Neural crest cell (in vitro differentiated cells): ENCODE measurements at regions not wholly inside any gene's neighbourhood (a gene's known extent, or its start where the extent isn't known, plus 50 kb on each side); places are given as distances from the start of the nearest gene placed in this dataset.

Source experiments
- DNase-seq: peaks from one replicate; pipeline ENCODE4 v3.0.0; 2021; ENCODE audit warnings: low read depth, mixed read lengths, low spot score
- H3K27ac Mint-ChIP-seq: one replicate; pipeline ENCODE4 v1.8.0; 2021; ENCODE audit warnings: mild to moderate bottlenecking, mixed read lengths; ENCODE audit not compliant: unreplicated experiment
- H3K27me3 Mint-ChIP-seq: 2 replicates; pipeline ENCODE4 v1.8.0; 2021; ENCODE audit warnings: low read depth, mild to moderate bottlenecking, mixed read lengths
- H3K36me3 Mint-ChIP-seq: 2 replicates; pipeline ENCODE4 v1.8.0; 2021; ENCODE audit warnings: low read depth, mild to moderate bottlenecking, mixed read lengths
- H3K4me1 Mint-ChIP-seq: 2 replicates; pipeline ENCODE4 v1.8.0; 2021; ENCODE audit warnings: mixed read lengths
- H3K4me3 Mint-ChIP-seq: one replicate; pipeline ENCODE4 v1.8.0; 2021; ENCODE audit warnings: mild to moderate bottlenecking, mixed read lengths
- H3K9me3 Mint-ChIP-seq: 2 replicates; pipeline ENCODE4 v1.8.0; 2021; ENCODE audit warnings: mixed read lengths
- TF ChIP-seq, protein P1 (sequence below): fragments of 200-600 bp; sonication (generic); conservative IDR thresholded peaks from 2 replicates; pipeline ENCODE4 v1.5.0; 2021; ENCODE audit warnings: antibody characterized with exemption, mild to moderate bottlenecking

- Mint-ChIP-seq H3K4me1 (peaks cover 10% of the 10 kb centered on the region), H3K9me3 (no peaks in the 10 kb centered on the region), H3K27ac (no peak overlapping the region), H3K4me3 (no peak overlapping the region), H3K36me3 (no peaks in the 10 kb centered on the region), H3K27me3 (peaks cover 17% of the 10 kb centered on the region)
- TF ChIP-seq, protein P1, sequence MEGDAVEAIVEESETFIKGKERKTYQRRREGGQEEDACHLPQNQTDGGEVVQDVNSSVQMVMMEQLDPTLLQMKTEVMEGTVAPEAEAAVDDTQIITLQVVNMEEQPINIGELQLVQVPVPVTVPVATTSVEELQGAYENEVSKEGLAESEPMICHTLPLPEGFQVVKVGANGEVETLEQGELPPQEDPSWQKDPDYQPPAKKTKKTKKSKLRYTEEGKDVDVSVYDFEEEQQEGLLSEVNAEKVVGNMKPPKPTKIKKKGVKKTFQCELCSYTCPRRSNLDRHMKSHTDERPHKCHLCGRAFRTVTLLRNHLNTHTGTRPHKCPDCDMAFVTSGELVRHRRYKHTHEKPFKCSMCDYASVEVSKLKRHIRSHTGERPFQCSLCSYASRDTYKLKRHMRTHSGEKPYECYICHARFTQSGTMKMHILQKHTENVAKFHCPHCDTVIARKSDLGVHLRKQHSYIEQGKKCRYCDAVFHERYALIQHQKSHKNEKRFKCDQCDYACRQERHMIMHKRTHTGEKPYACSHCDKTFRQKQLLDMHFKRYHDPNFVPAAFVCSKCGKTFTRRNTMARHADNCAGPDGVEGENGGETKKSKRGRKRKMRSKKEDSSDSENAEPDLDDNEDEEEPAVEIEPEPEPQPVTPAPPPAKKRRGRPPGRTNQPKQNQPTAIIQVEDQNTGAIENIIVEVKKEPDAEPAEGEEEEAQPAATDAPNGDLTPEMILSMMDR, result no peak
- DNase-seq, result no peak
These were observed 65.0 kb upstream of the BTN3A2 start for GRCh38 chr6:26300043-26300331.

DNA sequence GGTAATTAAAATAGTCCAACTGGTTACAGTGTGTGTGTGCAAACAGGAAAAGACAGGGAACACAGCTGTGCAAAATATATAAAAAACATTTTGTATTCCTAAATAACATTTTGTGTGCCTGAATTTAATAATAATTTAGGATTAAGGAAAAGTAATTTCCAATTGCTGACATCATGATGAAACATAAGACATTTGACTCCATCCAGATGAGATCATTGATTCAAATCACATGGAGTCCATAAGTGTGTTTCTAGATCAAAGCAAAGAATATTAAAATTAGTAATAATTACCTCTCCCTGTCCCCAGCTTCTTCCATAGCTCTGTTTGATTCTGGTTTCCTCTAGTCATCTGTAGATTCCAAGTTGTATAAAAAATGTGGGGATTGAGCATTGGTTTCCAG, 64.6 kb upstream of the BTN3A2 start:
- Mint-ChIP-seq H3K27me3 (peaks cover 21% of the 10 kb centered on the region), H3K4me1 (peaks cover 12% of the 10 kb centered on the region), H3K9me3 (no peaks in the 10 kb centered on the region), H3K27ac (no peak overlapping the region), H3K36me3 (no peaks in the 10 kb centered on the region), H3K4me3 (no peak overlapping the region)
- TF ChIP-seq, protein P1, result no peak
- no peak for DNase-seq

DNA sequence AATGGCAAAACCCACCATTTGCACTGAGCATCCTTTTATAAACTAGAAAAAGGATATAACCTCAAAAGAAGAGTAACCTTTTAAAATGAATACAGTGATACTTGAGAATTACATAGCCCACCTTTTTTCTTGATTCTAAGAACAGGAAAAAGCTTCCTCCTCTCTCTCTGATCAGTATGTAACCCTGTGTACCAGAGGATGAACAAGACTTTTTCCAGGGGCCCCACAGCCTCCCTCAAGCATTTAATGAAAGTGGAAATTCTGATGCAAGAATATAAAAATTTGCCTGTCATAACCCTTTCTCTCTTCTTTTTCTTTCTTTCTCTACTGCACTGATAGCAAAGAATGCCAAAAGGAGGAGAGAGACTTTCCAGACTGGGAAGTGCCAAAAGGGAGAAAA, 64.2 kb upstream of the BTN3A2 start:
- no peak overlapping the region for H3K4me3 Mint-ChIP-seq
- no peaks in the 10 kb centered on the region for H3K9me3 Mint-ChIP-seq
- peaks cover 26% of the 10 kb centered on the region for H3K27me3 Mint-ChIP-seq
- TF ChIP-seq, protein P1, result no peak
- no peak for DNase-seq
- H3K36me3 Mint-ChIP-seq, result no peaks in the 10 kb centered on the region
- H3K4me1 Mint-ChIP-seq, result peaks cover 12% of the 10 kb centered on the region
- no peak overlapping the region for H3K27ac Mint-ChIP-seq

DNA sequence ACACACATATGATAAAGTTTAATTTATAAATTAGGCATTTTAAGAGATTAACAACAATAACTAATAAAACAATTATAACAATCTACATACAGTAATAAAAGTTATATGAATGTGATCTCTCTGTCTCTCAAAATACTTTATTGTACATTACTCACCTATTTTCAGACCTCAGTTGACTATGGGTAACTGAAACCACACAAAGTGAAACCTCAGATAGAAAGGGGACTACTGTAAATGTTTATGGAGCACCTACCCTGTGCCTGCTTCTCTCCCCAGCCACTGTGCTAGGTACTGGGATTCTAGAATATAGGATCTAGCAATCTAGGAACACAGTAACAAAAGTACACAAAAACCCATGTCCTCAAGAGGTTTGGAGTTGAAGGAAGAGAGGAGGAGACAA, 63.4 kb upstream of the BTN3A2 start:
- TF ChIP-seq, protein P1, result no peak
- no peak overlapping the region for H3K27ac Mint-ChIP-seq
- H3K4me1 Mint-ChIP-seq, result peaks cover 13% of the 10 kb centered on the region
- H3K9me3 Mint-ChIP-seq, result no peaks in the 10 kb centered on the region
- peaks cover 26% of the 10 kb centered on the region for H3K27me3 Mint-ChIP-seq
- DNase-seq, result no peak
- H3K36me3 Mint-ChIP-seq, result no peaks in the 10 kb centered on the region
- no peak overlapping the region for H3K4me3 Mint-ChIP-seq

DNA sequence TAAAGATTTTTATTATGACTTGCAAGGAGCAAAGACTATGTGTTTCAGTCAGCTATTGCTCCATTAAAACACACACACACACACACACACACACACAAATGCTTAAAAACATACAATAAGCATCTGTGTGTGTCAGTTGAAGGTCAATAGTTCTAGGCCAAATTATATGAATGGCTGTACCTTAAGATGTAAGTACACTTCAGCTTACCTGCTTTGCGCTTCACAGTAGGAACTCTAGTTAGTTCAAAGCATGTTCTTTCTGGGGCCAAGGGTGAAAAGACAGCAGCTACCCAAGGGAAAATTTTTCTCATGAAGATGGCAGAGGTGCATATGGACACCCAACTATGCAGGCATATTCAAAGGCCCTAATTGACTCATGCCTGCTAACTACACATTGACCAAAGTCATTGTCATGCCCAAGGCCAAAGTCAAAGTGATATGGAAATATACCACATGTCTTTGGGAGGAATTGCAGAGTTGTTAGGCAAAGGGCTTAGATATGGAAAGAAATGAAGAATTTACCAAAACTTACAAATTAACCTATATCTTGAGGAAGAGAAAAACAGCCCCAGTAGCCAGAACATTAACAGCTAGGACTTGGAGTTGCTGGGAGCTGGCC, 61.9 kb upstream of the BTN3A2 start:
- H3K27me3 Mint-ChIP-seq, result peaks cover 24% of the 10 kb centered on the region
- TF ChIP-seq, protein P1, result no peak
- peaks cover 13% of the 10 kb centered on the region for H3K4me1 Mint-ChIP-seq
- no peak overlapping the region for H3K4me3 Mint-ChIP-seq
- no peak for DNase-seq
- no peaks in the 10 kb centered on the region for H3K36me3 Mint-ChIP-seq
- no peaks in the 10 kb centered on the region for H3K9me3 Mint-ChIP-seq
- no peak overlapping the region for H3K27ac Mint-ChIP-seq
